ENCODE measurements at regions not wholly inside any gene's neighbourhood (a gene's known extent, or its start where the extent isn't known, plus 50 kb on each side); places are given as distances from the start of the nearest gene placed in this dataset.

DNA sequence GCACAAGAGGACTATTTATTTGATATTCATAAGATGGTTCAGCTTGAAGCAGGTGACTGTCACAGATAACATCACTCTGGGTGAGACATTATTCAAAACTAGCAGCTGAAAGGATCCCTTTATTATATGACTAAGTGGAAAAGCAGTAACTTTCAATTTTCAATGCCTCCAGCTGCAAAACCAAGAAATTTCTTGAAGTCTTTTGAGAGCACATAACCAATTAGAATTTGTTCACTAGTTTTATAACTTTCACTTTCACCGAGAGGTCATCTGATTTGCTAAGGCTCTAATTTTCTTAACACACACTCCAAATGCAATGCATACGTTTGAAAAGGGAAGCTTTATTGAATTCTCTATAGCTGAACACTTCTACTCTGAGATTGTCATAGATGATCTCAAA lies 88.6 kb upstream of the KLF14 start:
- TF ChIP-seq, protein P1, sequence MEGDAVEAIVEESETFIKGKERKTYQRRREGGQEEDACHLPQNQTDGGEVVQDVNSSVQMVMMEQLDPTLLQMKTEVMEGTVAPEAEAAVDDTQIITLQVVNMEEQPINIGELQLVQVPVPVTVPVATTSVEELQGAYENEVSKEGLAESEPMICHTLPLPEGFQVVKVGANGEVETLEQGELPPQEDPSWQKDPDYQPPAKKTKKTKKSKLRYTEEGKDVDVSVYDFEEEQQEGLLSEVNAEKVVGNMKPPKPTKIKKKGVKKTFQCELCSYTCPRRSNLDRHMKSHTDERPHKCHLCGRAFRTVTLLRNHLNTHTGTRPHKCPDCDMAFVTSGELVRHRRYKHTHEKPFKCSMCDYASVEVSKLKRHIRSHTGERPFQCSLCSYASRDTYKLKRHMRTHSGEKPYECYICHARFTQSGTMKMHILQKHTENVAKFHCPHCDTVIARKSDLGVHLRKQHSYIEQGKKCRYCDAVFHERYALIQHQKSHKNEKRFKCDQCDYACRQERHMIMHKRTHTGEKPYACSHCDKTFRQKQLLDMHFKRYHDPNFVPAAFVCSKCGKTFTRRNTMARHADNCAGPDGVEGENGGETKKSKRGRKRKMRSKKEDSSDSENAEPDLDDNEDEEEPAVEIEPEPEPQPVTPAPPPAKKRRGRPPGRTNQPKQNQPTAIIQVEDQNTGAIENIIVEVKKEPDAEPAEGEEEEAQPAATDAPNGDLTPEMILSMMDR (IDR thresholded peaks at IDR 0.05; ENCODE audit: insufficient read depth, low read depth, low read length) = no peak
- Histone ChIP-seq H3K4me3 (ENCODE audit: low read depth, low read length) (no peak overlapping the region), H3K27me3 (ENCODE audit: control insufficient read depth, insufficient read depth, low read length) (no peaks in the 10 kb centered on the region), H3K36me3 (ENCODE audit: control insufficient read depth, insufficient read depth, low read length) (no peaks in the 10 kb centered on the region)
- ChIA-PET POLR2A (no interaction called here), CTCF (interaction anchor here (0.9 to 1.2 kb wide), 3 partner anchors 9 to 15 kb away, joined by 3 to 4 read pairs (median 4); no protein-coding TSS in a partner anchor)
- no peak for DNase-seq (ENCODE audit: low read depth)

DNA sequence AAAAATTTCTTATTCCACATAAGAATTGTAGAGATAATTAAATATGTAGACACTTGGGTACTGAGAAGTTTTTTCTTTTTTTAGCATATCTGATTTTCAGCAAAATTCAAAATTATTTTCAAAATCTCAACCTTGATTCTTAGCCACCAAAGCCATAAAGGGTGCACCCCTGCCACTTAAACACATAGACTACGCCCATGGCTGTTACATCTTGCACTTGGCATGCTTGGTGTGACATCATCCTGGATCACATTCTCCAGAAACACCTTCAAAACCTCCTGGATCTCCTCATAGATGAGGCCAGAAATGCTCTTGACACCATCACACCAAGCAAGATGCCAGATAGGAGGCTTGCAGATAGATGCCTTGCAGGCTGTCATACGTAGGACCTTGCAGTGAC lies 89.1 kb upstream of the KLF14 start:
- Histone ChIP-seq H3K27me3 (ENCODE audit: control insufficient read depth, insufficient read depth, low read length) (no peaks in the 10 kb centered on the region), H3K36me3 (ENCODE audit: control insufficient read depth, insufficient read depth, low read length) (no peaks in the 10 kb centered on the region), H3K4me3 (ENCODE audit: low read depth, low read length) (no peak overlapping the region)
- ChIA-PET POLR2A (no interaction called here), CTCF (interaction anchor here (1.2 kb wide), 2 partner anchors 9 to 14 kb away, joined by 3 to 4 read pairs; no protein-coding TSS in a partner anchor)
- DNase-seq (ENCODE audit: low read depth) = no peak
- TF ChIP-seq, protein P1 (IDR thresholded peaks at IDR 0.05; ENCODE audit: insufficient read depth, low read depth, low read length) = no peak

DNA sequence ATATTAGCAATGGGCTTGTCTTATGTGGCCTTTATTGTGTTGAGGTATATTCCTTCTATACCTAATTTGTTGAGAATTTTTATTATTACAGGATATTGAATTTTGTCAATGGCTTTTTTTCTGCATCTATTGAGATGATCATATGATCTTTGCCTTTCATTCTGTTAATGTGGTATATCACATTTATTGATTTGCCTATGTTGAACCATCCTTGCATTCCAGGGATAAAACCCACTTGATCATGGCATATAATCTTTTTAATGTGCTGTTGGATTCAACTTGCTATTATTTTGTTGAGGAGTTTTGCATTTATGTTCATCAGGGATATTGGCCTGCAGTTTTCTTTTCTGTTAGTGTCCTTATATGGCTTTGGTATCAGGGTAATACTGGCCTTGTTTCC lies 91.8 kb upstream of the KLF14 start:
- H3K36me3 ChIP-seq (ENCODE audit: control insufficient read depth, insufficient read depth, low read length) = no peaks in the 10 kb centered on the region
- no peak overlapping the region for H3K4me3 ChIP-seq (ENCODE audit: low read depth, low read length)
- ChIA-PET CTCF (interaction anchor here (0.9 kb wide), 1 partner anchor 9 kb away, joined by 3 read pairs; no protein-coding TSS in a partner anchor), POLR2A (no interaction called here)
- H3K27me3 ChIP-seq (ENCODE audit: control insufficient read depth, insufficient read depth, low read length) = no peaks in the 10 kb centered on the region
- DNase-seq (ENCODE audit: low read depth) = no peak
- TF ChIP-seq, protein P1 (IDR thresholded peaks at IDR 0.05; ENCODE audit: insufficient read depth, low read depth, low read length) = no peak

DNA sequence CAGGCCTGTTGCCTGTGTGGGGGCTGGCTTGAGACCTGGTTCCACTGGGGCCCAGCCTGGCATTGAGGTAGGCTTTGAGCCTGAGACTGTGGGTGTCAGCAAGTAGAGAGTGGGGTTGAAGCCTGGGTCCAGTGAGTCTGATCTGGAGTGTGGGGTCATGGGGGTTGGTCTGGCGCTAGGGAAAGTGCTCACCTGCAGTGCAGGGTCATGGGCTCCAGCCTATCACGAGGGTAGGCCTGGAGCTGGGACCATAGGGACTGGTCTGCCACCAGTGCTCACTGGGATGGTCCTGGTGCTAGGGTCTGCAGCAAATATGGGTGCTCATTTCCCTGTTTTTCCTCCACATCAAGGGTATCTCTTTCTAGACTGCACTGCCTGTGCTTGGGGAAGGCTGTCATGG lies 95.4 kb upstream of the KLF14 start:
- no peaks in the 10 kb centered on the region for H3K27me3 ChIP-seq (ENCODE audit: control insufficient read depth, insufficient read depth, low read length)
- no peaks in the 10 kb centered on the region for H3K36me3 ChIP-seq (ENCODE audit: control insufficient read depth, insufficient read depth, low read length)
- ChIA-PET POLR2A (no interaction called here), CTCF (interaction anchor here (0.6 to 0.9 kb wide), 2 partner anchors 108 to 566 kb away, joined by 3 read pairs; no protein-coding TSS in a partner anchor)
- no peak for DNase-seq (ENCODE audit: low read depth)
- TF ChIP-seq, protein P1 (IDR thresholded peaks at IDR 0.05; ENCODE audit: insufficient read depth, low read depth, low read length) = no peak
- no peak overlapping the region for H3K4me3 ChIP-seq (ENCODE audit: low read depth, low read length)

DNA sequence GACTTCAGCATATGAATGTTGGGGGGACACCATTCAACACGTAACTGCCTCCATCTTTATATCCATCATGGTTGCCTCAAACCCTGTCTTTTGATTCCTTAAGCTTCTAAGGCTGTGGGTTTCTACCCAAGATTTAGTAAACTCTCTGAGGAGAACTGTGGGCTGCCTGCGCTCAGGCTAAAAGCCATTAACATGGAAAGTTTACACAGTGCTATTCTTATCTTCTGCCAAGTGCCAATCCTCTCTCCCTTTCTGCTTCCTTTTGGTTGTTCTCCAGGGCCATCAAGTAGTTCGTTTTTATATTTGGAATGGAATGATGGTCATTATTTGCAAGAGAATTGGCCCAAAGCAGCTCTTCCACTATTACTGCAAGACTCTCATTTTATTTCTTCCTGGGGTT lies 97.3 kb upstream of the KLF14 start:
- H3K36me3 ChIP-seq (ENCODE audit: control insufficient read depth, insufficient read depth, low read length) = no peaks in the 10 kb centered on the region
- ChIA-PET POLR2A (no interaction called here), CTCF (no interaction called here)
- H3K4me3 ChIP-seq (ENCODE audit: low read depth, low read length) = no peak overlapping the region
- H3K27me3 ChIP-seq (ENCODE audit: control insufficient read depth, insufficient read depth, low read length) = no peaks in the 10 kb centered on the region
- no peak for DNase-seq (ENCODE audit: low read depth)
- TF ChIP-seq, protein P1 (IDR thresholded peaks at IDR 0.05; ENCODE audit: insufficient read depth, low read depth, low read length) = no peak

All from BJ (cell line).